ENCODE measurements at regions not wholly inside any gene's neighbourhood (a gene's known extent, or its start where the extent isn't known, plus 50 kb on each side); places are given as distances from the start of the nearest gene placed in this dataset.

DNA sequence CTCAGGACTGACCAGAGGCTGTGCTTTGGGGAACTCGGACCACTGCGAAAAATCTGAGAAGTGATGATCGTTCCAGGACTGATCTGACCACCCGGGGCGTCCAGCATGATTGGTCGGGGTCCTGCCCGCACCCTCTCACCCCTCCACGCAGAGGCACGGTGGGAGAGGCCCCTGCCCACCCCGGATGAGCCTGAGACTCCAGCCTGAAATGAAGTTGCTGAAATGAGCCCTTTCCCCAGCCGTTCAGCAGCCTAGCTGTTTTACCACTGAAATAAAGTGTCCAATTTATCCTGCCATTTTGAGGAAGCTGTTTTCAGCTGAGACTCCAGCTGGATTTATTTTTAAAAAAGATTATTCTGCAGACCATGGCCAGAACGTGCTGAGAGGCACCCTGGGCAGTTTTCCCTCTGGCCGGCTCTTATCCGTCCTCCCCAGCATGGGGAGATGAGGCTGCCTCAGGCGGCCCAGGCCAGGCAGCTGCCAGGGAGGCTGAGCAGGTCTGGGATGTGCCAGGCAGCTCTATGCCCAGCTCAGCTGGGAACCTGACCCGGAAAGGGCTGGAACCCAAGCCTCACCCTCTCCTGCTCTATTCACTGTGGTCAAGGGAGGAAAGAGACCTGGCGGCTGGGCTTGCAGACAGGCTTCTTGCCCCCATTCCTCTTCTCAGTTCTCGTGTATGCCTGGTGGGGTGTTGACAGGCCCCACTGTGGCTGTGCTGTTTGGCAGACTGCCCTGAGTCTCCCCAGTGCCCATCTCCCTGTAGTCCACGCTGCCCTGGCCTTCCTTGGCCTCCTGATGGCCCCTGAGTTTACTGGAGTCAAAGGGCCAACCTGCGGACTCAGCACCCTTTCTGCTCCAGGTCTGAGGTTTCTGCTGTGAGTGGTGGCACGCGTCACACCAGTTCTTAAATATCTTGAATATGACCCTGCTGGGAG lies 161.0 kb upstream of the B3GAT1 start:
- no peak overlapping the region for H3K27ac ChIP-seq
- DNase-seq (no peak), ATAC-seq (no peak)
- no peak for TF ChIP-seq POLR2A (IDR thresholded peaks at IDR 0.05)
- TF ChIP-seq, protein P1, sequence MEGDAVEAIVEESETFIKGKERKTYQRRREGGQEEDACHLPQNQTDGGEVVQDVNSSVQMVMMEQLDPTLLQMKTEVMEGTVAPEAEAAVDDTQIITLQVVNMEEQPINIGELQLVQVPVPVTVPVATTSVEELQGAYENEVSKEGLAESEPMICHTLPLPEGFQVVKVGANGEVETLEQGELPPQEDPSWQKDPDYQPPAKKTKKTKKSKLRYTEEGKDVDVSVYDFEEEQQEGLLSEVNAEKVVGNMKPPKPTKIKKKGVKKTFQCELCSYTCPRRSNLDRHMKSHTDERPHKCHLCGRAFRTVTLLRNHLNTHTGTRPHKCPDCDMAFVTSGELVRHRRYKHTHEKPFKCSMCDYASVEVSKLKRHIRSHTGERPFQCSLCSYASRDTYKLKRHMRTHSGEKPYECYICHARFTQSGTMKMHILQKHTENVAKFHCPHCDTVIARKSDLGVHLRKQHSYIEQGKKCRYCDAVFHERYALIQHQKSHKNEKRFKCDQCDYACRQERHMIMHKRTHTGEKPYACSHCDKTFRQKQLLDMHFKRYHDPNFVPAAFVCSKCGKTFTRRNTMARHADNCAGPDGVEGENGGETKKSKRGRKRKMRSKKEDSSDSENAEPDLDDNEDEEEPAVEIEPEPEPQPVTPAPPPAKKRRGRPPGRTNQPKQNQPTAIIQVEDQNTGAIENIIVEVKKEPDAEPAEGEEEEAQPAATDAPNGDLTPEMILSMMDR (IDR thresholded peaks at IDR 0.05 in 4 of 5, conservative IDR thresholded peaks at IDR 0.05 in 1 of 5): no peak
- H3K4me3 ChIP-seq: no peak overlapping the region
- in situ Hi-C loops (cut with MboI; ENCODE audit: low sequenced_read_pairs in 4 of 4) (no loop called here), intact Hi-C loops (cut with DNase I; ENCODE audit: low total_unique reads) (no loop called here)
- no peaks in the 10 kb centered on the region for H3K27me3 ChIP-seq
- H3K4me1 ChIP-seq: no peaks in the 10 kb centered on the region
- no peaks in the 10 kb centered on the region for H3K36me3 ChIP-seq
- no peaks in the 10 kb centered on the region for H3K9me3 ChIP-seq

DNA sequence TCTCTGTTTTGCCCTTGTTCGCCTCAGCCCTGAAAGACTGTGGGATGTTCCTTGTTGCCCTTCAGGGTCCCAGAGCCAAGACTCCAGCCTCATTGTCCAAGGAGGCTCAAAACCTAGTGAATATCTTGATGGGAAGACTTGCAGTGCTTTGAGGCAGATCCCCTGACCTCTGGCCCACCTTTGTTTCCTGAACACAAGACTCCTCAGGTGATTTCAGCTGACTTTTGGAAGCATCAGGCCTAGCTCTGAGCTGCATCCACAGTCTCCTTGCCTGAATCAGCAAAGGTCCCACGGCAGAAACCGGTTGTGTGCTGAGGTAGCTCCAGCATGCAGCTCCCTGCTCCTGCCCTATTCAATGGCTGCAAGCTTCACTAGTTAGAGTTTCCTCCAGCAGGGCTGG lies 159.3 kb upstream of the B3GAT1 start:
- Histone ChIP-seq H3K27me3 (no peaks in the 10 kb centered on the region), H3K27ac (no peak overlapping the region), H3K4me1 (no peaks in the 10 kb centered on the region), H3K4me3 (no peak overlapping the region), H3K9me3 (no peaks in the 10 kb centered on the region), H3K36me3 (no peaks in the 10 kb centered on the region)
- ATAC-seq (no peak), DNase-seq (no peak)
- in situ Hi-C loops (cut with MboI; ENCODE audit: low sequenced_read_pairs in 4 of 4) (no loop called here), intact Hi-C loops (cut with DNase I; ENCODE audit: low total_unique reads) (no loop called here)
- no peak for TF ChIP-seq POLR2A (IDR thresholded peaks at IDR 0.05)
- TF ChIP-seq, protein P1 (IDR thresholded peaks at IDR 0.05 in 4 of 5, conservative IDR thresholded peaks at IDR 0.05 in 1 of 5): no peak

DNA sequence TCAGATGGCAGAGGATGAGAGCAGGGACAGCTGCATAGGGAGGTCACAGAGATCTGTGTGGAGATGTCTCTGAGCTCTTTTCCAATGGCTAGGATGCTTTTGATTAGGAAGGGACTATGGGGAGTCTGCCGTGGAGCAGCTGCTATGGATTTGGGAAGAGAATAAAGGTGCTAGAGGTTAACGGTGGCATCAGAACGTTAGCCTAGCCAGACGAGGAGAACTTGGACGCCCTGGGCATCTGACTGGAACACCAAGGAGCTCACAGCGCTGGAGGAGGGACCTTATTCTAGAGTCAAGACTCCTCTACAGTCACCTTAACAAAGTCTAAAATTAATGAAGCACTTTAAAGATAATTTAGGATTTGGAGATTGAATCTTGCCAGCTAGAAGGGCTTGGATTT lies 157.2 kb upstream of the B3GAT1 start:
- H3K27ac ChIP-seq: no peak overlapping the region
- H3K27me3 ChIP-seq: no peaks in the 10 kb centered on the region
- intact Hi-C loops (cut with DNase I; ENCODE audit: low total_unique reads) (no loop called here), in situ Hi-C loops (cut with MboI; ENCODE audit: low sequenced_read_pairs in 4 of 4) (no loop called here)
- H3K4me3 ChIP-seq: no peak overlapping the region
- ATAC-seq (no peak), DNase-seq (no peak)
- no peaks in the 10 kb centered on the region for H3K36me3 ChIP-seq
- no peak for TF ChIP-seq POLR2A (IDR thresholded peaks at IDR 0.05)
- TF ChIP-seq, protein P1 (IDR thresholded peaks at IDR 0.05 in 4 of 5, conservative IDR thresholded peaks at IDR 0.05 in 1 of 5): no peak
- H3K9me3 ChIP-seq: no peaks in the 10 kb centered on the region
- no peaks in the 10 kb centered on the region for H3K4me1 ChIP-seq

DNA sequence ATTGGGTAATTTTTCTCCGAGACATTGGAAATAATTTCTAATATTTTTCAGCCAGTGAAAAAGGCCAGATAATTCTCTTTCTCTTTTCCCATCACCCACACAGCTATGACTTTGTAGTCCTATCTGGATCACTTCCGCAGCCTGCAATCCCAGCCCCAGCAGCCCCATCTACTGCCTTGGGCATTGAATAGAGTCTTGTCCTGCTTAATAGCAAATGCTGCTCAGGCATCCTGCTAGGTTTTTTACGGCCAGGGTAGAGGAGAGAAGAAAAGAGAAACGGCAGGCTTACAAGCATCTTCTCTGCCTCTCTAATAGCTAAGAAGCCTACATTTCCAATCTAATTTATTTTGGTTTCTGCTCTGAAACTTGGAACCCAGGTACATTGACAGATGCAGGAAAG lies 154.3 kb upstream of the B3GAT1 start:
- no peak overlapping the region for H3K27ac ChIP-seq
- ATAC-seq (no peak), DNase-seq (no peak)
- no peak for TF ChIP-seq POLR2A (IDR thresholded peaks at IDR 0.05)
- TF ChIP-seq, protein P1 (IDR thresholded peaks at IDR 0.05 in 4 of 5, conservative IDR thresholded peaks at IDR 0.05 in 1 of 5): no peak
- H3K4me3 ChIP-seq: no peak overlapping the region
- no peaks in the 10 kb centered on the region for H3K9me3 ChIP-seq
- intact Hi-C loops (cut with DNase I; ENCODE audit: low total_unique reads) (no loop called here), in situ Hi-C loops (cut with MboI; ENCODE audit: low sequenced_read_pairs in 4 of 4) (no loop called here)
- no peaks in the 10 kb centered on the region for H3K36me3 ChIP-seq
- H3K27me3 ChIP-seq: no peaks in the 10 kb centered on the region
- no peaks in the 10 kb centered on the region for H3K4me1 ChIP-seq
